Peyer's patch (tissue), 4 donors: ENCODE measurements at regions not wholly inside any gene's neighbourhood (a gene's known extent, or its start where the extent isn't known, plus 50 kb on each side); places are given as distances from the start of the nearest gene placed in this dataset.
"Not testable (repeated sequence)": the region's sequence is repeated elsewhere in the genome, so short reads cannot be mapped to it uniquely, and the experiment has no call there.

Experiments used
- DNase-seq, 3 donors: peaks; one replicate each; pipeline ENCODE4 v3.0.0-alpha.2; 2017 to 2019
- H3K27ac ChIP-seq, 4 donors: fragments of 200-600 bp; sonication (generic); one replicate each; pipeline ENCODE4 v1.5.1; 2016 to 2019
- H3K27me3 ChIP-seq, 2 donors: fragments of 200-600 bp; sonication (generic); one replicate each; pipeline ENCODE4 v1.5.1; 2019
- H3K36me3 ChIP-seq, 3 donors: fragments of 200-600 bp; sonication (generic); one replicate each; pipeline ENCODE4 v1.5.1; 2016 to 2019
- H3K4me1 ChIP-seq, 4 donors: fragments of 200-600 bp; sonication (generic); one replicate each; pipeline ENCODE4 v1.5.1; 2016 to 2019
- H3K4me3 ChIP-seq, 4 donors: fragments of 200-600 bp; sonication (generic); 1 replicate in 3 of 4; 2 replicates in 1 of 4; pipeline ENCODE4 v1.5.1; 2016 to 2019; ENCODE audit warnings: mild to moderate bottlenecking in 1 of 4
- H3K9me3 ChIP-seq, 4 donors: fragments of 200-600 bp; sonication (generic); one replicate each; pipeline ENCODE4 v1.5.1; 2016 to 2019; ENCODE audit warnings: mild to moderate bottlenecking in 1 of 4
- CTCF ChIP-seq, 6 experiments: fragments of 450-650 bp in 4 of 6; fragments of 200-600 bp in 2 of 6; sonication (generic) in 1 of 6; IDR thresholded peaks; one replicate each; pipeline ENCODE4 v1.5.1; 2017 to 2019; ENCODE audit warnings: antibody characterized with exemption in 6 of 6, mild to moderate bottlenecking in 3 of 6, moderate library complexity in 1 of 6
- POLR2A ChIP-seq, 2 donors: fragments of 450-650 bp; IDR thresholded peaks; one replicate each; pipeline ENCODE4 v1.5.1; 2017; ENCODE audit warnings: antibody characterized with exemption in 2 of 2, mild to moderate bottlenecking in 2 of 2, moderate library complexity in 2 of 2

- Histone ChIP-seq H3K4me1 (no peaks in the 10 kb centered on the region), H3K36me3 (no peaks in the 10 kb centered on the region), H3K27ac (no peak overlapping the region), H3K4me3 (no peak overlapping the region), H3K27me3 (no peaks in the 10 kb centered on the region), H3K9me3 (no peaks in the 10 kb centered on the region)
- no peak for TF ChIP-seq POLR2A (IDR thresholded peaks at IDR 0.05)
- TF ChIP-seq CTCF (IDR thresholded peaks at IDR 0.05): no peak
- DNase-seq: no peak
These were observed 412.1 kb downstream of the ADAM29 start for GRCh38 chr4:175330236-175330635.

DNA sequence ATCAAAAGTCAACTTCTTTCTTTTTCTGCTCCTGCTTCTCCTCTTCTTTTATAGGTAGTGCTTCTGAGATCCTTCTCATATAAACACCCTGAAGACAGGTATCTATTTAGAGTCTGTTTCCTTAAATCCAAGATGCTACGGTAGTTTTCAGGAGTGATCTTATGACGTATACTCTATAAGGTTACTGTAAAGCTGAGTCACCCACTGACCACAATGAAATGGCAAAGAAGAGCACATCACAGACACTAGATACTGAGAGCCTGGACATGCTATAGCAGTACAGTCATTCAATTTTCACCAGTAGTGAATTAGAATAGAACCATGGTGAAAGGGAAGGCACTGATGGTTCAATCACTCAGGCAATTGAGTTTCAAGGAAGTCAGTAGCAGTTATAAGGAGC, 412.5 kb downstream of the ADAM29 start:
- no peaks in the 10 kb centered on the region for H3K4me1 ChIP-seq
- H3K36me3 ChIP-seq: no peaks in the 10 kb centered on the region
- no peaks in the 10 kb centered on the region for H3K27me3 ChIP-seq
- DNase-seq: no peak
- no peak overlapping the region for H3K4me3 ChIP-seq
- H3K9me3 ChIP-seq: no peaks in the 10 kb centered on the region
- H3K27ac ChIP-seq: no peak overlapping the region
- TF ChIP-seq CTCF (IDR thresholded peaks at IDR 0.05) (no peak), POLR2A (IDR thresholded peaks at IDR 0.05) (no peak)

- Histone ChIP-seq H3K27me3 (no peaks in the 10 kb centered on the region), H3K4me1 (no peaks in the 10 kb centered on the region), H3K4me3 (no peak overlapping the region), H3K27ac (no peak overlapping the region), H3K9me3 (no peaks in the 10 kb centered on the region), H3K36me3 (no peaks in the 10 kb centered on the region)
- DNase-seq: no peak
- no peak for TF ChIP-seq POLR2A (IDR thresholded peaks at IDR 0.05)
- no peak for TF ChIP-seq CTCF (IDR thresholded peaks at IDR 0.05)
These were observed 417.2 kb downstream of the ADAM29 start for GRCh38 chr4:175335331-175335730.

- H3K27ac ChIP-seq, H3K4me3 ChIP-seq, H3K27me3 ChIP-seq, DNase-seq, H3K9me3 ChIP-seq, H3K4me1 ChIP-seq, H3K36me3 ChIP-seq: not testable (repeated sequence)
These were observed 418.4 kb downstream of the ADAM29 start for GRCh38 chr4:175336570-175336969.

DNA sequence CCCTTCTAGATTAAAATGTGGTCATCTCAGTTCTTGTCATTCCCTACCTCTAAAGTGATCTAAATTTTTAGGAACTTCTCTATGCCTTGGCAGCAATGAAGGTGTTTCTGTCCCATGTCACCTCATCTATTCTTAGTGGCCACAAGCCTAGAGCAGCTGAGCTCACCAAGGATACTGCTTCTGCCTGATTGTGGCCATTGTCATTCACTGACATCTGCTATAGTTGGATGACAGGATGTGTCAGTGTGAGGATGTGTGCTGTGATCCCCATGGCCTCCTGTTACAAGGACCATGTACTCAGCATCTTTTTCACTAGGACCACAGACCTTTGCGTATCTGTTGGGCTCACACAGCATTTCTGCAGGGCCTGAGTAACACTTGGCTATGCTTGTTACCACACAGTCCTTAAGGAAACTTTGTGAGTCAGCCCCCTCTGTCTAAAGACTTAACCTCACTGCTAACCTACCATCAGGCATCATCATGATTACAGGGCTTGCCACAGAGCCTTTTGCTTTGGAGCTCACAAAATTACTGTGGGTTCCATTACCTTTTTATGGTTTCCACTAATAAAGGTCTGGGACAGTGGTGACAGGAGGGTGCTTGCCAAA, 421.0 kb downstream of the ADAM29 start:
- no peak for DNase-seq
- no peak overlapping the region for H3K27ac ChIP-seq
- H3K4me1 ChIP-seq: no peaks in the 10 kb centered on the region
- no peak for TF ChIP-seq POLR2A (IDR thresholded peaks at IDR 0.05)
- no peak for TF ChIP-seq CTCF (IDR thresholded peaks at IDR 0.05)
- H3K27me3 ChIP-seq: no peaks in the 10 kb centered on the region
- no peak overlapping the region for H3K4me3 ChIP-seq
- no peaks in the 10 kb centered on the region for H3K9me3 ChIP-seq
- H3K36me3 ChIP-seq: no peaks in the 10 kb centered on the region

GRCh38 chr4:175341203-175341755, 423.1 kb downstream of the ADAM29 start:
- TF ChIP-seq CTCF (IDR thresholded peaks at IDR 0.05) (no peak), POLR2A (IDR thresholded peaks at IDR 0.05) (no peak)
- Histone ChIP-seq H3K9me3 (no peaks in the 10 kb centered on the region), H3K27ac (no peak overlapping the region), H3K36me3 (no peaks in the 10 kb centered on the region), H3K4me1 (no peaks in the 10 kb centered on the region), H3K4me3 (no peak overlapping the region), H3K27me3 (no peaks in the 10 kb centered on the region)
- no peak for DNase-seq
